Activated CD4-positive, alpha-beta memory T cell treated with anti-CD3 and anti-CD28 coated beads, Interleukin-2, amount 10 ng/mL, durations not matched to agents 7 days and 5 days (primary cell): ENCODE measurements at regions not wholly inside any gene's neighbourhood (a gene's known extent, or its start where the extent isn't known, plus 50 kb on each side); places are given as distances from the start of the nearest gene placed in this dataset.

Source experiments
- CTCF ChIA-PET: fragments of 350-600 bp; sonication (Branson Sonifier 250); formaldehyde crosslinking; loops from one replicate; lab custom pipeline; 2021; ENCODE audit warnings: antibody characterized with exemption, inconsistent platforms; lab: Charles Lee
- POLR2A ChIA-PET: fragments of 350-600 bp; sonication (Branson Sonifier 250); formaldehyde crosslinking; loops from one replicate; lab custom pipeline; 2021; ENCODE audit warnings: antibody characterized with exemption; lab: Charles Lee
- DNase-seq: peaks from one replicate; pipeline ENCODE4 v3.0.0-alpha.2; 2020
- H3K27ac Mint-ChIP-seq: one replicate; pipeline ENCODE4 v1.8.0; 2021; ENCODE audit warnings: mild to moderate bottlenecking, mixed read lengths
- H3K27me3 Mint-ChIP-seq: one replicate; pipeline ENCODE4 v1.8.0; 2021; ENCODE audit warnings: mixed read lengths
- H3K36me3 Mint-ChIP-seq: one replicate; pipeline ENCODE4 v1.8.0; 2021; ENCODE audit warnings: low read depth, mixed read lengths
- H3K4me1 Mint-ChIP-seq: one replicate; pipeline ENCODE4 v1.8.0; 2021; ENCODE audit warnings: mixed read lengths
- H3K4me3 Mint-ChIP-seq: one replicate; pipeline ENCODE4 v1.8.0; 2021; ENCODE audit warnings: mild to moderate bottlenecking, mixed read lengths
- H3K9me3 Mint-ChIP-seq: one replicate; pipeline ENCODE4 v1.8.0; 2021; ENCODE audit warnings: mixed read lengths

DNA sequence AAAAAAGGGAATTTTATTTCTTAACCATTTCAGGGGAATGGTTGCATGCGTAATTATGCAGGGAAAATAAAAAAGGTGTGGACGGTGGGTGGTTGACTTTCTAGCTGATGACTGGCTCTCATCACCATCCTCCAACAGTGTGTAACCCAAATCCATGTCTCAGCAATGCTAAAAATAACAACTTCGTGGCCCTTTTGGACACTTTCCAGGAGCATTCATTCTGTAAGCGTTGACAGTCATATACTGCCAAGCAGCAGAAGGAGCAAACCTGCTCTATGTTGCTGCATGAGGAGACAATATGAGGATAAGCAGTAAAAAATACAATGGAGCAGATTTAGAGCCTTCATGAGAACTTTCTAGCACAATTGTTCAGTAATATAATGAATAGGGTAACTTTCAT is 189.1 kb downstream of the ANXA2 start:
- H3K9me3 Mint-ChIP-seq, result no peaks in the 10 kb centered on the region
- POLR2A ChIA-PET, result no interaction called here
- H3K36me3 Mint-ChIP-seq, result no peaks in the 10 kb centered on the region
- DNase-seq, result no peak
- no peak overlapping the region for H3K27ac Mint-ChIP-seq
- H3K4me3 Mint-ChIP-seq, result no peak overlapping the region
- H3K27me3 Mint-ChIP-seq, result peaks cover 61% of the 10 kb centered on the region
- CTCF ChIA-PET, result no interaction called here
- H3K4me1 Mint-ChIP-seq, result no peaks in the 10 kb centered on the region

- Mint-ChIP-seq H3K4me3 (no peak overlapping the region), H3K36me3 (no peaks in the 10 kb centered on the region), H3K27me3 (peaks cover 36% of the 10 kb centered on the region), H3K27ac (no peak overlapping the region), H3K4me1 (no peaks in the 10 kb centered on the region), H3K9me3 (no peaks in the 10 kb centered on the region)
- DNase-seq, result no peak
- POLR2A ChIA-PET, result interaction anchor here (0.7 kb wide), 1 partner anchor 91 kb away, joined by 3 read pairs; no protein-coding TSS in a partner anchor
- CTCF ChIA-PET, result interaction anchor here (0.9 to 1.5 kb wide), 3 partner anchors 114 to 488 kb away, joined by 3 to 5 read pairs (median 4); no protein-coding TSS in a partner anchor
Measured at GRCh38 chr15:60212536-60212935, 185.2 kb downstream of the ANXA2 start.

DNA sequence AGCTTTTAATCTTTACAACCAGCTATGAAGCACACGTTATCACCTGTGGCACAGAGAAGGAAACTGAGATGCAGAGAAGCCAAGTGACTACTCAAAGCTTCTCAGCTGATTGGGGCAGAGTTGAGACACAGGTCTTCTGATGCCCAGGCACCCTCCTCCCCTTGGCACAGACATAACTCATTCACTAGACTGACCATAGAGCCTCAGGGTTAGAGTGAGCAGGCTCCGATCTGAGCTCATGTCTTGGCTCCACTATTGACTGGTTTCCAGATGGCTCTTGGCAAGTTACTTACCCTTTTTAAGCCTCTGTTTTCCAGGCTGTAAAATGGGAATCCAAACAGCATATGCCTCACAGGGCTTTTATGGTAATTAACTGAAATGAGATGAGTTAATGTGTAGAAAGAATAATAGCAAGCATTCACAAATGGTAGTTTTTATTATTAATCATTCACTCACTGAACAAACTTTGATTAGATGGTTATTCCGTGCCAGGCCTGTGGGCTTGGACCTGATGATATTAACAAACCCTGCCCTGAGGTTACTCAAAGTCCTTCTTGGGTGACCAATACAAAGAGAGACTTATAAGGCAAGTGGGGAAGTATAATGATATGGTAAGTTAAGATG is 184.3 kb downstream of the ANXA2 start:
- Mint-ChIP-seq H3K27me3 (peaks cover 30% of the 10 kb centered on the region), H3K4me1 (no peaks in the 10 kb centered on the region), H3K9me3 (no peaks in the 10 kb centered on the region), H3K36me3 (no peaks in the 10 kb centered on the region), H3K27ac (no peak overlapping the region), H3K4me3 (no peak overlapping the region)
- CTCF ChIA-PET, result interaction anchor here (1.5 kb wide), 1 partner anchor 489 kb away, joined by 4 read pairs; no protein-coding TSS in a partner anchor
- no peak for DNase-seq
- POLR2A ChIA-PET, result no interaction called here

GRCh38 chr15:60214201-60214600 is 183.6 kb downstream of the ANXA2 start:
- Mint-ChIP-seq H3K27ac (no peak overlapping the region), H3K27me3 (peaks cover 26% of the 10 kb centered on the region), H3K36me3 (no peaks in the 10 kb centered on the region), H3K9me3 (no peaks in the 10 kb centered on the region), H3K4me3 (no peak overlapping the region), H3K4me1 (no peaks in the 10 kb centered on the region)
- ChIA-PET POLR2A (no interaction called here), CTCF (no interaction called here)
- no peak for DNase-seq

- CTCF ChIA-PET, result no interaction called here
- POLR2A ChIA-PET, result no interaction called here
- H3K36me3 Mint-ChIP-seq, result no peaks in the 10 kb centered on the region
Measured at GRCh38 chr15:60215225-60215963, 182.4 kb downstream of the ANXA2 start.

DNA sequence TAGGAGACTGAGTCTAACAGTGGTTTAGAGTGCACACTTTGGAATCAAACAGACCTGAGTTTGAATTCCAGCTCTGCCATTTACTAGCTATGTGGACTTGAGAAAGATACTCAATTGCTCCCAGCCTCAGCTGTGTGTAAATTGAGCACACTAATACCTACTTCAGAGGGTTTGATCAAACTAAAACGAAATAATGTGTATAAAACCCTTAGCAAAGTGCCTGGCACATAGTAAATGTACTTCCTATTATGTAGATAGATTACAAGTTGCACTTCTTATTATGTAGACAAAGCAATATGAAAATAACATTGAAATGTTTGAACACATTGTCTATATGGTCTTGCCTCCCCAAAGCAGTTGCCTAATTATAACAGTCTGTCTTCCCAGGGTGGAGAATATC is 180.6 kb downstream of the ANXA2 start:
- ChIA-PET CTCF (no interaction called here), POLR2A (no interaction called here)
- no peaks in the 10 kb centered on the region for H3K36me3 Mint-ChIP-seq
- H3K27me3 Mint-ChIP-seq, result peaks cover 18% of the 10 kb centered on the region
- no peaks in the 10 kb centered on the region for H3K9me3 Mint-ChIP-seq
- H3K4me1 Mint-ChIP-seq, result no peaks in the 10 kb centered on the region
- no peak overlapping the region for H3K4me3 Mint-ChIP-seq
- no peak for DNase-seq
- no peak overlapping the region for H3K27ac Mint-ChIP-seq

More at GRCh38 chr15:60215225-60215963, 182.4 kb downstream of the ANXA2 start:
- Mint-ChIP-seq H3K27ac (no peak overlapping the region), H3K4me3 (no peak overlapping the region), H3K4me1 (no peaks in the 10 kb centered on the region), H3K9me3 (no peaks in the 10 kb centered on the region), H3K27me3 (peaks cover 24% of the 10 kb centered on the region)
- DNase-seq, result no peak

GRCh38 chr15:60218256-60218655 is 179.5 kb downstream of the ANXA2 start:
- no peaks in the 10 kb centered on the region for H3K36me3 Mint-ChIP-seq
- DNase-seq, result no peak
- no peaks in the 10 kb centered on the region for H3K9me3 Mint-ChIP-seq
- peaks cover 24% of the 10 kb centered on the region for H3K27me3 Mint-ChIP-seq
- H3K4me3 Mint-ChIP-seq, result no peak overlapping the region
- H3K4me1 Mint-ChIP-seq, result no peaks in the 10 kb centered on the region
- ChIA-PET POLR2A (no interaction called here), CTCF (no interaction called here)
- H3K27ac Mint-ChIP-seq, result no peak overlapping the region

DNA sequence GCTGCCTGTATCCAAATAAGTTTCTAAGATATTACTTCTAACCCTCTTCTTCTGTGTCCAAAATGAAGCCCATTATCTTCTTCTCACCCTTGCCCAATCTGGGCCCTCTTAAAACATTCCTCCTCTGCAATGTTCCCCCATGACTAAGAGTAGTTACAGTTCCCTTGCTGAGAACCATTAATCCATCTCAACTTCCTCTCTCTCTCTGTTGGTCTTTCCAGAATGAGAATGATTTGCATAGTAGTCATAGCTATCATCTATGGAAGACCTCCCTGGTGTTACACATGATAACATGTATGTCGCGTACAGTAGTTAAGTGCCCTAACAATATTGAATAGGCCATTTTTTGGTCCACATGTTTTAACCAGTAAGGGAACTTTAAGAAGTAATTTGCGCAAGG is 177.9 kb downstream of the ANXA2 start:
- H3K27ac Mint-ChIP-seq, result no peak overlapping the region
- peaks cover 28% of the 10 kb centered on the region for H3K27me3 Mint-ChIP-seq
- no peaks in the 10 kb centered on the region for H3K9me3 Mint-ChIP-seq
- no peak overlapping the region for H3K4me3 Mint-ChIP-seq
- no peaks in the 10 kb centered on the region for H3K36me3 Mint-ChIP-seq
- ChIA-PET POLR2A (no interaction called here), CTCF (no interaction called here)
- no peak for DNase-seq
- H3K4me1 Mint-ChIP-seq, result no peaks in the 10 kb centered on the region

DNA sequence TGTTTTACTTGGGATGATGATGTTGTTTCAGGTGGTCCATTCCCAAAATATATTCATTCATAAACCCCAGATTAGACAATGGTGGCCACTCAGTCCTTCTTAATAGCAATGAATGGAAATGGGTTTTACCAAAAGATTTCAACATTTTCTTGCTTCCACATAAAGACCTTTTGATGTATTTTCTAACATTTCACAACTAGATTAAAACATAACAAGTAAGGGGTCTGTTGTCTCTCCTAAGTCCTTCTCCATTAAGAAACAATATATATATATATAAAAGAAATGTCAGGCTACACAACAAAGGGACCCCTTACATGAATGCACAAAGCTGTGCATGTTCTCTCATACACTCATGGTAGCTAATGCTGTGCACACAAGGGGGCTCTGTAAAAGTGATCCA is 176.4 kb downstream of the ANXA2 start:
- Mint-ChIP-seq H3K9me3 (no peaks in the 10 kb centered on the region), H3K27me3 (peaks cover 27% of the 10 kb centered on the region), H3K4me3 (no peak overlapping the region), H3K4me1 (no peaks in the 10 kb centered on the region), H3K27ac (no peak overlapping the region), H3K36me3 (no peaks in the 10 kb centered on the region)
- POLR2A ChIA-PET, result no interaction called here
- CTCF ChIA-PET, result no interaction called here
- no peak for DNase-seq

GRCh38 chr15:60222404-60222803 is 175.4 kb downstream of the ANXA2 start:
- POLR2A ChIA-PET, result no interaction called here
- no peak for DNase-seq
- Mint-ChIP-seq H3K4me3 (no peak overlapping the region), H3K9me3 (no peaks in the 10 kb centered on the region), H3K27me3 (peaks cover 26% of the 10 kb centered on the region), H3K36me3 (no peaks in the 10 kb centered on the region), H3K27ac (no peak overlapping the region), H3K4me1 (no peaks in the 10 kb centered on the region)
- CTCF ChIA-PET, result no interaction called here

DNA sequence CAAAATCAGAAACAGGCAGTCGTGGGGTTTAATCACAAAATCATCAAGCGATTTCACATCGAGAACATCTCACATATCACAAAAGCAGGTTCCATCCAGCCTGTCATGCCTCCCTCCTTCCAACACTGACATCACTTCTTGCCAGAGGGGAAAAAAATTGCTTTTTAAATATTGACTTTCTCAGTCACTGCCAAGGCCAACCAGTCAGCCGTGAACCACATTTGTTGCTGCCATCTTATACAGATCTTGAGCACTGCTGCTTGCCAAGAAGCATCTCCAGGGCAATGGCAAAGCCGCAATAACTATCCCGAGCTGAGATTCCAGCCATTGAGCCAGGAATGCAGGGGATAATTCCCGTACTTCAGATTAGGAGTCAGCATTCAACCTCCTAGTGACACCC is 174.6 kb downstream of the ANXA2 start:
- no peak for DNase-seq
- Mint-ChIP-seq H3K27ac (no peak overlapping the region), H3K4me3 (no peak overlapping the region), H3K9me3 (no peaks in the 10 kb centered on the region), H3K4me1 (no peaks in the 10 kb centered on the region), H3K27me3 (peaks cover 28% of the 10 kb centered on the region), H3K36me3 (no peaks in the 10 kb centered on the region)
- ChIA-PET POLR2A (no interaction called here), CTCF (interaction anchor here (0.6 kb wide), 1 partner anchor 50 kb away, joined by 3 read pairs; no protein-coding TSS in a partner anchor)

- no peak overlapping the region for H3K27ac Mint-ChIP-seq
- ChIA-PET POLR2A (no interaction called here), CTCF (no interaction called here)
- H3K4me3 Mint-ChIP-seq, result no peak overlapping the region
- no peak for DNase-seq
- no peaks in the 10 kb centered on the region for H3K36me3 Mint-ChIP-seq
- H3K9me3 Mint-ChIP-seq, result no peaks in the 10 kb centered on the region
- H3K4me1 Mint-ChIP-seq, result no peaks in the 10 kb centered on the region
- H3K27me3 Mint-ChIP-seq, result peaks cover 39% of the 10 kb centered on the region
Measured at GRCh38 chr15:60226924-60227323, 170.9 kb downstream of the ANXA2 start.

- no peaks in the 10 kb centered on the region for H3K4me1 Mint-ChIP-seq
- no peaks in the 10 kb centered on the region for H3K36me3 Mint-ChIP-seq
- no peaks in the 10 kb centered on the region for H3K9me3 Mint-ChIP-seq
- no peak overlapping the region for H3K27ac Mint-ChIP-seq
- POLR2A ChIA-PET, result no interaction called here
- CTCF ChIA-PET, result no interaction called here
- no peak for DNase-seq
- H3K4me3 Mint-ChIP-seq, result no peak overlapping the region
- peaks cover 34% of the 10 kb centered on the region for H3K27me3 Mint-ChIP-seq
Measured at GRCh38 chr15:60228101-60228500, 169.7 kb downstream of the ANXA2 start.

DNA sequence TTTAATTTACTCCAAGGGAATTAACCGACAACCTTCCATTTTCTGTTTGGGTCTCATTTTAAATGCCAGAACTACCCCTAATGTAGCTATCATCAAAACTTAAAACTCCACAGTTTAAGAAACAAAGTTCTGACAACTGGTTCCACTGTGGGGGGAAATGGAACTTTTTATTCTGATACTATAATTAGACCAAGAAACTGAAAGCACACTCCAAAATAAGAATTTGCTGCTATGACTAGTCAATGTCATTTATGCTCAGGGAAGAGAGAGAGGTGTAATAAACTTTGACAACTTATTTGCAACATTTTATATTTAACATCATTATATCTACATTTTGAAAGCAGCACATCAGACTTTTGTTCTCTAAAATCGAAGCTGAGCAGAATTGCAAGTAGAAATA is 169.2 kb downstream of the ANXA2 start:
- Mint-ChIP-seq H3K36me3 (no peaks in the 10 kb centered on the region), H3K4me3 (no peak overlapping the region), H3K27me3 (peaks cover 30% of the 10 kb centered on the region), H3K4me1 (no peaks in the 10 kb centered on the region), H3K9me3 (no peaks in the 10 kb centered on the region), H3K27ac (no peak overlapping the region)
- ChIA-PET CTCF (no interaction called here), POLR2A (no interaction called here)
- DNase-seq, result no peak
